ENCODE measurements at regions not wholly inside any gene's neighbourhood (a gene's known extent, or its start where the extent isn't known, plus 50 kb on each side); places are given as distances from the start of the nearest gene placed in this dataset.

GRCh38 chr6:15994814-15995459, 133.9 kb upstream of the MYLIP start:
- TF ChIP-seq POLR2A (IDR thresholded peaks at IDR 0.05) (no peak), CTCF (IDR thresholded peaks at IDR 0.05) (no peak)
- H3K4me3 ChIP-seq = no peak overlapping the region
- WGBS, 2 donors = 70 to 89% methylated on average over 8 of the region's 8 CpGs
- H3K9me3 ChIP-seq = no peaks in the 10 kb centered on the region
- H3K27ac ChIP-seq = no peak overlapping the region
- DNase-seq = no peak
- no peak for ATAC-seq
- intact Hi-C loops (cut with DNase I) = no loop called here
- no peaks in the 10 kb centered on the region for H3K27me3 ChIP-seq
- no peaks in the 10 kb centered on the region for H3K4me1 ChIP-seq
- H3K36me3 ChIP-seq (replicated peaks in 1 of 2; ENCODE audit: insufficient read depth in 1 of 2, low read depth in 2 of 2) = no peaks in the 10 kb centered on the region

GRCh38 chr6:15993716-15994228, 135.1 kb upstream of the MYLIP start:
- DNase-seq = no peak
- intact Hi-C loops (cut with DNase I) = no loop called here
- Histone ChIP-seq H3K4me1 (no peaks in the 10 kb centered on the region), H3K27ac (no peak overlapping the region), H3K4me3 (no peak overlapping the region), H3K36me3 (replicated peaks in 1 of 2; ENCODE audit: insufficient read depth in 1 of 2, low read depth in 2 of 2) (no peaks in the 10 kb centered on the region), H3K27me3 (no peaks in the 10 kb centered on the region), H3K9me3 (no peaks in the 10 kb centered on the region)
- TF ChIP-seq CTCF (IDR thresholded peaks at IDR 0.05) (no peak), POLR2A (IDR thresholded peaks at IDR 0.05) (no peak)
- 91 to 93% methylated on average over 5 of the region's 5 CpGs for WGBS, 2 donors
- no peak for ATAC-seq

GRCh38 chr6:15990179-15990578, 138.7 kb upstream of the MYLIP start:
- Histone ChIP-seq H3K27me3 (no peaks in the 10 kb centered on the region), H3K27ac (no peak overlapping the region), H3K36me3 (replicated peaks in 1 of 2; ENCODE audit: insufficient read depth in 1 of 2, low read depth in 2 of 2) (no peaks in the 10 kb centered on the region), H3K4me3 (no peak overlapping the region), H3K9me3 (no peaks in the 10 kb centered on the region), H3K4me1 (no peaks in the 10 kb centered on the region)
- TF ChIP-seq CTCF (IDR thresholded peaks at IDR 0.05) (no peak), POLR2A (IDR thresholded peaks at IDR 0.05) (no peak)
- no peak for ATAC-seq
- WGBS, 2 donors = 82 to 100% methylated on average over 2 of the region's 2 CpGs
- DNase-seq = no peak
- intact Hi-C loops (cut with DNase I) = no loop called here

GRCh38 chr6:15989397-15989796, 139.5 kb upstream of the MYLIP start:
- DNase-seq (no peak), ATAC-seq (no peak)
- intact Hi-C loops (cut with DNase I) = no loop called here
- no peaks in the 10 kb centered on the region for H3K27me3 ChIP-seq
- no peak for TF ChIP-seq CTCF (IDR thresholded peaks at IDR 0.05)
- no peak for TF ChIP-seq POLR2A (IDR thresholded peaks at IDR 0.05)
- no peaks in the 10 kb centered on the region for H3K4me1 ChIP-seq
- no peak overlapping the region for H3K4me3 ChIP-seq
- 92 to 96% methylated on average over 2 of the region's 2 CpGs for WGBS, 2 donors
- H3K27ac ChIP-seq = no peak overlapping the region
- H3K36me3 ChIP-seq (replicated peaks in 1 of 2; ENCODE audit: insufficient read depth in 1 of 2, low read depth in 2 of 2) = no peaks in the 10 kb centered on the region
- no peaks in the 10 kb centered on the region for H3K9me3 ChIP-seq

- Histone ChIP-seq H3K9me3 (no peaks in the 10 kb centered on the region), H3K27me3 (no peaks in the 10 kb centered on the region), H3K4me1 (no peaks in the 10 kb centered on the region), H3K36me3 (replicated peaks in 1 of 2; ENCODE audit: insufficient read depth in 1 of 2, low read depth in 2 of 2) (no peaks in the 10 kb centered on the region), H3K4me3 (no peak overlapping the region), H3K27ac (no peak overlapping the region)
- intact Hi-C loops (cut with DNase I) = no loop called here
- 70 to 75% methylated on average over 6 of the region's 6 CpGs for WGBS, 2 donors
- TF ChIP-seq POLR2A (IDR thresholded peaks at IDR 0.05) = no peak
- no peak for TF ChIP-seq CTCF (IDR thresholded peaks at IDR 0.05)
- ATAC-seq (no peak), DNase-seq (no peak)
Observed at GRCh38 chr6:15987569-15987968, 141.3 kb upstream of the MYLIP start.

Measured in body of pancreas (tissue), 4 donors.